Thyroid gland (tissue), 4 donors: ENCODE measurements at regions not wholly inside any gene's neighbourhood (a gene's known extent, or its start where the extent isn't known, plus 50 kb on each side); places are given as distances from the start of the nearest gene placed in this dataset.

Source experiments
- POLR2A ChIP-seq, 2 donors: fragments of 450-650 bp; IDR thresholded peaks; one replicate each; pipeline ENCODE4 v1.6.1; 2017; ENCODE audit warnings: antibody characterized with exemption in 2 of 2, mild to moderate bottlenecking in 2 of 2, moderate library complexity in 1 of 2
- TF ChIP-seq, protein P1 (sequence below), 6 experiments: fragments of 200-600 bp in 3 of 6; fragments of 450-650 bp in 3 of 6; sonication (generic) in 3 of 6; IDR thresholded peaks; one replicate each; pipeline ENCODE4 v1.5.1; 2016 to 2019; ENCODE audit warnings: antibody characterized with exemption in 6 of 6, mild to moderate bottlenecking in 2 of 6, inconsistent platforms in 1 of 6, moderate library complexity in 1 of 6

DNA sequence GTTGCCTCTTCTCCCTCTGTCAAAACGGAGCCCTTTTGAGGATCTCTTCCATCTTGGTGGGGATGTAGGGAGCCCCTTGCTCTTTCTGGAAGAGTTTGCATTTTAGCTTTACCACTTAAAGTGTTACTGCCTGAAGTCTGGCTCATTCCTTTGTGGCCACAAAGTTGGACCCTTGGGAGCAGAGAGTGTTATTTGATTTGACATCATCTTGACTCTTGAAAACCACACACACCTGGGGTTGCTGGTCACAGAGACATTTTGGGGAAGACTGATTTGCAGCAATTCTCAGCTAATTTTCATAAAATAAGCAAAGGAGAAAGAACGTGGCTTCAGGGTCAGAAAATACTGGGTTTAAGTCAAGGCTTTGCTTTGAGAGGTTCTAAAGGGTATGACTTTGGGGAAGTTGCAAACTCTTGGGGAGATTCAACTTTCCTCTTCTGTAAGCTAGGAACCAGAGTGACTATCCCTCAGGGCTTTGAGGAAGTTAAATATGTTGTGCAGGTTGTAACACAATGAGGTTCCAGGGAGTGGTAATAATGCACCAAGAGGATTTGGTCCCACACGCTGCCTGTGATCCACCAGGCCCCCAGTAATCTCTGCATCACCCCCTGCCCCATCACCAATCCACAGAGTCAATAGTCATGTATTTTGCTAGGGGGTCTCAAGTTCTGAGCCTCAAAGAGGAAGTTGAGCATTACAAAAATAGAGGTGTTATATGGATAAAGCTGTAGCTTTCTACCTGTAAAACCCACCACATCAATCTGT lies 141.6 kb upstream of the SLC24A3 start:
- TF ChIP-seq POLR2A (IDR thresholded peaks at IDR 0.05), result no peak
- TF ChIP-seq, protein P1, sequence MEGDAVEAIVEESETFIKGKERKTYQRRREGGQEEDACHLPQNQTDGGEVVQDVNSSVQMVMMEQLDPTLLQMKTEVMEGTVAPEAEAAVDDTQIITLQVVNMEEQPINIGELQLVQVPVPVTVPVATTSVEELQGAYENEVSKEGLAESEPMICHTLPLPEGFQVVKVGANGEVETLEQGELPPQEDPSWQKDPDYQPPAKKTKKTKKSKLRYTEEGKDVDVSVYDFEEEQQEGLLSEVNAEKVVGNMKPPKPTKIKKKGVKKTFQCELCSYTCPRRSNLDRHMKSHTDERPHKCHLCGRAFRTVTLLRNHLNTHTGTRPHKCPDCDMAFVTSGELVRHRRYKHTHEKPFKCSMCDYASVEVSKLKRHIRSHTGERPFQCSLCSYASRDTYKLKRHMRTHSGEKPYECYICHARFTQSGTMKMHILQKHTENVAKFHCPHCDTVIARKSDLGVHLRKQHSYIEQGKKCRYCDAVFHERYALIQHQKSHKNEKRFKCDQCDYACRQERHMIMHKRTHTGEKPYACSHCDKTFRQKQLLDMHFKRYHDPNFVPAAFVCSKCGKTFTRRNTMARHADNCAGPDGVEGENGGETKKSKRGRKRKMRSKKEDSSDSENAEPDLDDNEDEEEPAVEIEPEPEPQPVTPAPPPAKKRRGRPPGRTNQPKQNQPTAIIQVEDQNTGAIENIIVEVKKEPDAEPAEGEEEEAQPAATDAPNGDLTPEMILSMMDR (IDR thresholded peaks at IDR 0.05), result no peak
